MM.1S (cell line): ENCODE measurements at regions not wholly inside any gene's neighbourhood (a gene's known extent, or its start where the extent isn't known, plus 50 kb on each side); places are given as distances from the start of the nearest gene placed in this dataset.

ENCODE experiments used
- CTCF ChIP-seq: fragments of 300-600 bp; sonication (generic); IDR thresholded peaks from 2 replicates; pipeline ENCODE4 v1.5.1; 2016; ENCODE audit warnings: antibody characterized with exemption, low read length, mixed read lengths
- EZH2 ChIP-seq: fragments of 300-600 bp; sonication (generic); optimal IDR thresholded peaks from 2 replicates; pipeline ENCODE3; 2017; ENCODE audit warnings: low read depth, mild to moderate bottlenecking, antibody characterized with exemption, low read length, mixed read lengths

- TF ChIP-seq CTCF (no peak), EZH2 (no peak)
These were observed 170.0 kb upstream of the DTNBP1 start for GRCh38 chr6:15832841-15833240.
